PFSK-1 (cell line): ENCODE measurements at regions not wholly inside any gene's neighbourhood (a gene's known extent, or its start where the extent isn't known, plus 50 kb on each side); places are given as distances from the start of the nearest gene placed in this dataset.

Experiments
- FOXP2 ChIP-seq: optimal IDR thresholded peaks from 2 replicates; pipeline ENCODE3; 2011; ENCODE audit warnings: borderline replicate concordance, control low read depth, inconsistent platforms; ENCODE audit not compliant: insufficient read depth; ENCODE audit errors: extremely low read length, extremely low read depth
- POLR2AphosphoS5 ChIP-seq: IDR thresholded peaks from 2 replicates; pipeline ENCODE4 v1.6.1; 2012; ENCODE audit warnings: low read depth, mild to moderate bottlenecking, control low read depth, low read length, moderate library complexity
- SIN3A ChIP-seq: IDR thresholded peaks from 2 replicates; pipeline ENCODE4 v1.6.1; 2012; ENCODE audit warnings: mild to moderate bottlenecking, low read length, moderate library complexity, borderline replicate concordance; ENCODE audit not compliant: insufficient read depth
- TAF1 ChIP-seq: IDR thresholded peaks from 2 replicates; pipeline ENCODE4 v1.6.1; 2012; ENCODE audit warnings: low read length, control low read depth, borderline replicate concordance; ENCODE audit not compliant: insufficient read depth
- TF ChIP-seq, protein P1 (sequence below), 2 experiments: IDR thresholded peaks; 2 replicates each; pipeline versions ENCODE4 v1.6.1 to v1.8.0; 2011 to 2012; ENCODE audit warnings: low read depth in 2 of 2, low read length in 2 of 2, control low read depth in 1 of 2, inconsistent platforms in 1 of 2, mild to moderate bottlenecking in 1 of 2, moderate library complexity in 1 of 2; ENCODE audit not compliant: insufficient read depth in 1 of 2

DNA sequence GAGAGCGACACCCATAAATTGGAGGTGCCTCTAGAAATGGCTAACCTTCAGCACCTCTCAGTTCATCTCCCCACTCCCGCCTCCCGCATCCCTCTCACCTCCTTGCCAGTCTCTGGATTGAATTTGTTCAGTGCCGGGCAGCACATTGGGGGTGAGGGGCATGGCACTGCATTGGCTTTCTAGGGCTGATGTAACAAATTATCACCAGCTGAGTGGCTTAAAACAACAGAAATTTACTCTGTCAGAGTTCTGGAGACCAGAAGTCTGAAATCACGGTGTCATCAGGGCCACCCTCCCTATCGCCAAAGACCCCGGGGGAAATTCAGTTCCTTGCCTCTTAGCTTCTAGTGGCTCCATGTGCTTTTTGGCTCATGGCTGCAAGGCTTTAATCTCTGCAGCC, 105.1 kb upstream of the RBPJ start:
- TF ChIP-seq TAF1 (no peak), POLR2AphosphoS5 (no peak), FOXP2 (no peak), SIN3A (no peak)
- TF ChIP-seq, protein P1, sequence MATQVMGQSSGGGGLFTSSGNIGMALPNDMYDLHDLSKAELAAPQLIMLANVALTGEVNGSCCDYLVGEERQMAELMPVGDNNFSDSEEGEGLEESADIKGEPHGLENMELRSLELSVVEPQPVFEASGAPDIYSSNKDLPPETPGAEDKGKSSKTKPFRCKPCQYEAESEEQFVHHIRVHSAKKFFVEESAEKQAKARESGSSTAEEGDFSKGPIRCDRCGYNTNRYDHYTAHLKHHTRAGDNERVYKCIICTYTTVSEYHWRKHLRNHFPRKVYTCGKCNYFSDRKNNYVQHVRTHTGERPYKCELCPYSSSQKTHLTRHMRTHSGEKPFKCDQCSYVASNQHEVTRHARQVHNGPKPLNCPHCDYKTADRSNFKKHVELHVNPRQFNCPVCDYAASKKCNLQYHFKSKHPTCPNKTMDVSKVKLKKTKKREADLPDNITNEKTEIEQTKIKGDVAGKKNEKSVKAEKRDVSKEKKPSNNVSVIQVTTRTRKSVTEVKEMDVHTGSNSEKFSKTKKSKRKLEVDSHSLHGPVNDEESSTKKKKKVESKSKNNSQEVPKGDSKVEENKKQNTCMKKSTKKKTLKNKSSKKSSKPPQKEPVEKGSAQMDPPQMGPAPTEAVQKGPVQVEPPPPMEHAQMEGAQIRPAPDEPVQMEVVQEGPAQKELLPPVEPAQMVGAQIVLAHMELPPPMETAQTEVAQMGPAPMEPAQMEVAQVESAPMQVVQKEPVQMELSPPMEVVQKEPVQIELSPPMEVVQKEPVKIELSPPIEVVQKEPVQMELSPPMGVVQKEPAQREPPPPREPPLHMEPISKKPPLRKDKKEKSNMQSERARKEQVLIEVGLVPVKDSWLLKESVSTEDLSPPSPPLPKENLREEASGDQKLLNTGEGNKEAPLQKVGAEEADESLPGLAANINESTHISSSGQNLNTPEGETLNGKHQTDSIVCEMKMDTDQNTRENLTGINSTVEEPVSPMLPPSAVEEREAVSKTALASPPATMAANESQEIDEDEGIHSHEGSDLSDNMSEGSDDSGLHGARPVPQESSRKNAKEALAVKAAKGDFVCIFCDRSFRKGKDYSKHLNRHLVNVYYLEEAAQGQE (IDR thresholded peaks at IDR 0.05; ENCODE audit: insufficient read depth in 1 of 2, low read depth in 2 of 2, low read length in 2 of 2): no peak

DNA sequence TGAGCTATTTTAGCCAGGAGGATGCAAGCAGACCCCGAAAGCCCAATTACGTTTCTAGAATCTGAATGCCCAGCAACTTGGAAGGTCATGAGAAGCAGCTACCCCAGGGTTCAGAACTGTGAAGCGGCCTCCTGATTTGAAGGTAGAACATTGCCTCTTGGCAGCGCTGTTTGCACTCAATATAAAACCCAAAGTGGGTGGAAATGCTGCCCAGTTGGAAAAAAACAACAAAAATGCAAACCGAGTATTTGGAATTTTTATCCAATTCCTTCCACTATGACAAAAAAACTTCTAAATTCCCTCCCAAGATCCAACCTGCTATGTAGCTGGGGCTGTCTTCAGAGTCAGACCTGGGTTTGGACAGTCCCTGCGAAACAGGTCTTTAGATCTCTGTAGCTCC, 103.3 kb upstream of the RBPJ start:
- TF ChIP-seq SIN3A (no peak), TAF1 (no peak), POLR2AphosphoS5 (no peak), FOXP2 (no peak)
- TF ChIP-seq, protein P1 (IDR thresholded peaks at IDR 0.05; ENCODE audit: insufficient read depth in 1 of 2, low read depth in 2 of 2, low read length in 2 of 2): no peak

DNA sequence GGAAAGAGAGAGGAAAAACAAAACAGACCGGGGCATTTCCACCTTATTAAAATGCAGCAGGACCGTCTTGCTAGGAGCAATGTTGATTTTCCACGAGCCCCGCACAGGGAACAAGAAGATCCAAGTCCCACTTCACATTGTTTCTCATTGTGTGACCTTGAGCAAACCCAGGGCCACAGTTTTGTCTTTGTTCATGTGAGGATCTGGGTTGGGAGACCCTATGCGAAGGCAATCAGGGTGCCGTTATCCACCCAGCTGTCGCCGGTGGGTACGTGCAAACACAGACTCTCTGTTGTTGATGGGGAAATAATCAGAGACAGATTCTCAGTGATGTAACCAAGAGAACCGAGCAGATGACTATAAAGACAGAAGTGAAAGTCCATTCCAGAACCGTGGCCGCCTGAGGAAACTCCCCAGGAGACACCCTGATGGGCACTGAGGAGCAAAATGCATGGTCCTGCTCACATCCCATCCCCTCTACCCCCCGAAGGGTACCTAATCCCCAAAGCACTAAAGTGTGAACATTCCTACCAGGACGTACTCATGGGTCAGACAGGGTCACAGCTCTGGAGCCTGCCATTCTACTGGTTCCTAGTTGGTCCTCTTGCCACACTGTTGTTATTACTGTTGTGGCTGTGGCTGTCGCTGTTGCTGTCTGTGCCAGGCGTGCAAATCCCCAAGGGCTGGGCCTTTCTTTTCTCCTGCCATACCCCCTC, 102.7 kb upstream of the RBPJ start:
- TF ChIP-seq TAF1: no peak
- TF ChIP-seq SIN3A: no peak
- TF ChIP-seq, protein P1 (IDR thresholded peaks at IDR 0.05; ENCODE audit: insufficient read depth in 1 of 2, low read depth in 2 of 2, low read length in 2 of 2): no peak
- no peak for TF ChIP-seq POLR2AphosphoS5
- no peak for TF ChIP-seq FOXP2

DNA sequence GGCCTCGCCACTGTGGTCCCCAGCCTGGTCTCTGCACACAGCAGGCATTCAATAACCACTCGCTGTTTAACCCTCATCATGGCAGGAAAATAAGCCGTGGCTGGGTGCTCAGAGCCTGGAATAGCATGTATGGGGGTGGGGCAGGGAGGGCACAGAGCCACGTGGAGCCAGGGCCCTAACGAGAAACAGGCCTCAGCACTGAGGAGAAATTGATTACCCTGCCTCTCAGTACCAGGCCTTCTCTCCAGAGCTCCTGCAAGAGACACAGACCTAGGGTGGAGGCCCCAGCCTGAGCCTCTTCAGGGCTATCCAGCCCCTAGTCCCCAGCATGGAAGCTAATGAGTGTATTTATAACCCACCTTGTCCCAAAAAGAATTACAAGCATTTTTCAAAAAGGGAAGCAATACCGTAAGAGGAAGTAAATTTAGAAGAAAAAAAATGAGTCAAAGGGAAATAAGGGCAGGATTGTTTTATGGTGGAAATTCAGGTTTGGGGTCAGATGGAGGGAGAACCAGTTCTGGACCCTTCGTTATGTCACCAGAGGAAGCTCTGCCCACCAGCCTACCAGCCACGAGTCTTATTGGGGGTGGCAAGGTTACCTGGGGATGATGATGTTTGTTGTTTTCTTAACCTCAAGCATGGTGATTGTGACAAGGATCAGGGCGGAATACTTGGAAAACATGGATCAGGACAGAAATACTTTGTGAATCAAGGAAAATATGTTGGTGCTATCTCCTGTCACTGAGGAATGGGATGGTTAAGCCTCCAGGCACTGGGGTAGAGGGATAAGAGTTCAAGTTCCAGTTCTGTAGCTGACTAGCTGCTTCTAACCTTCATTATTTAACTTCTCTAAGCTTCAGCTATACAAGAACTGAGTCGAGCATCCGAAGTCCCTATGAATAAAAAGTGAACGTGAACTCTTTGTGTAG, 101.9 kb upstream of the RBPJ start:
- TF ChIP-seq TAF1 (no peak), SIN3A (no peak), FOXP2 (no peak), POLR2AphosphoS5 (no peak)
- TF ChIP-seq, protein P1 (IDR thresholded peaks at IDR 0.05; ENCODE audit: insufficient read depth in 1 of 2, low read depth in 2 of 2, low read length in 2 of 2): no peak
